GM18517 (cell line): ENCODE measurements at regions not wholly inside any gene's neighbourhood (a gene's known extent, or its start where the extent isn't known, plus 50 kb on each side); places are given as distances from the start of the nearest gene placed in this dataset.

Experiments
- ATAC-seq: cut with Tn5 transposase; IDR thresholded peaks from one replicate; pipeline ENCODE4 v1.9.1; 2021; ENCODE audit warnings: mild to moderate bottlenecking, moderate library complexity; ENCODE audit not compliant: unreplicated experiment

DNA sequence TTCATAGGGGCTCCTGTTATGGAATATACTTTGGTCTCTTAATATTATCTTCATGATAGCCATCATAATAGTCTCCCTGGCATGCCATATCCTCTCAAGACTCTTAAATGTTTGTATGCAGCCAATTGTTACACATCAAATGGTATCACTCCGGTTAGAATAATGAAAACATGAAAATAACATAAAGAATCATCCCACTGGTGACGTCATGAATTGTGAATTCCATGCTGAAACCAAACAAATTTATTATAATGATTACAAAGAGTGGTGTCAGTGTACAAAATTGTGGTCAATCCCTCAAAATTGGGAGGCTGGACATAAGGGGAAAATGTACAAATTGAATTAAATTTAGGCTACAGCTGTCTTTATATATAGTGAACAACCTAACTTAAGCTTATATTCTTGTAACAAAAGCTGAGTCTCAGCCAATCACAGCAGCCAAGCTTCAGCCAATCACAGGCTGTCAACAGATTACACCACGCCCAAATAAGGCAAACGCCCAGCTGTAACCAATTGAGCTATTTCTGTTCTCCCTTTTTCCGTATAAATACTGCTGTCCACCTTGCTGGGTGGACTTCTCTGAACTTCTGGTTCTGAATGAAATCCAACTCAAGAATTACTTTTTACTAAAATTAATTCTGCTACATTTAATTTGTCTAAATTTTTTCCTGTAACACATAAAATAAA lies 156.1 kb downstream of the CHD9NB start:
- no peak for ATAC-seq

DNA sequence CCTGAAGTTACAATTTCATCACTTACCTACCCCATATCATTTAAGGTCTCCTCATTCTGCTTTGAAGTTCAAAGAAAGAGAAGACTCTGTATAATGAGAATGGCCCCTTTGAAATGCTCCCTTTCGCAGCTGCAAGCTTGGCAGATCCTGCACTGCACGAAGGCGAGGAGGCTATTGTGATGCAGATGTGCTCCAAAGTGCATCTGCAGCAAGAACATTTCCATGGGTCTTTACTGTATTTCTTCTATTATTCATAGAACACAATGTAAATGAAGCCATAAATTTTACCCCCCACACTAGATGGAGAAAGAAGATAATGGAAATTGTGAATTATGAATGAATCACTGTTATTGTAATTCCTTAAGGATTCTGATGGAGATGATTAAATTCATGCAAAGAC lies 178.7 kb downstream of the CHD9NB start:
- ATAC-seq, result no peak

DNA sequence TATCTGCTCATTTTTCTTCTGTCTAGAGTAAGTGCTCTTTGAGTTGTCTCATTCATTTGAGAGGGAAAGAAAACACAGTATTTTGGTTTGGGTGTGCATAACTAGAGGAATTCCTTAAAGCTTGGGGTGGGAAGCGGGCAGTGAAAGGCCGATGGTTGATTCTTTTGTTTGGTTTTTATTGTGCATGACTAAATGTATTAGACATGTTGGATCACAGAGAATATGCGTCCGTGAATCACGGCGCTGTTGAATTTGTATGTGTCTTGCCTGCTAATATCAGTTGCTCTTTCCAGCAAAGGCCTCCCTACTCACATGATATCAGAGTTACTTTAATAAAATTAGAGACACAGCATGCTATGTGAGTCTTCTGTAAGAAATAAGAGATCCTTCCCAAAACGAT lies 180.0 kb downstream of the CHD9NB start:
- no peak for ATAC-seq

DNA sequence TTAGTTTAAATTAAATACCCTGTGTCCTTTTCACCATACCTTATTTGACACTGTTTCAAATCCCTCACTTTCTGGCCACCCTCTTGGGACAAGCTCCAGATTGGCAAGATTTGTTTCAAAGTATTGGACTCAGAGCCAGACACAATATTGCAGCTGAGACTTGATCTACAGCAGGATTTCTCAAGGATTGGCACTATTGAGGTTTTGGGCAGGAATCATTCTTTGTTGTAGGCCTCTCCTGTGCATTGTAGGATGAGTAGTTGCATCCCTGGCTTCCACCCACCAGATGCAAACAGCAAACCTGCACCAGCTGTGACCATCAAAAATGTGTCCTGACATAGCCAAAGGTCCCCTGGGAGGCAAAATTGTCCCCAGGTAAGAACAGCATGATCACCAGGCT lies 181.2 kb downstream of the CHD9NB start:
- ATAC-seq, result no peak

DNA sequence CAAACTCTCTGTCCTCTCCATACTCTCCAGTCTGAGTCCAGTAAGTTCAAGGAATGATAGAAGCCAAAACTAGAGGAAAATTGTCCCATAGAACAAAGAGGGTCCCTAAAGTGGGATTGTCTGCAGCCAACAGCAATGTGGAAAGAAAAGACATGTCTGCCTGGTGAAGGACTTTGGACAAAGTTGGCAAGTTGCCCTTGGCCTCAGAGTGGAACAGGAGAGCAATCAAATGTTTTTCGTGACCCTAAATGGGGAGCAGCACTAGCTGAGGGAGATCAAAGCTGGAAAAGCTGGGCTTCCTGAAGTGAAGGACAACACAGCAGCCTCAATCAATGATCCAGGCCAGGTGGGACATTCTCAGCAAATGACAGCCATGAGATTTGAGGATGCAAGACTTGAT lies 183.5 kb downstream of the CHD9NB start:
- no peak for ATAC-seq

- ATAC-seq, result no peak
Measured at GRCh38 chr16:52863000-52863399, 189.7 kb downstream of the CHD9NB start.

GRCh38 chr16:52861614-52862022 lies 191.1 kb downstream of the CHD9NB start:
- ATAC-seq, result no peak

DNA sequence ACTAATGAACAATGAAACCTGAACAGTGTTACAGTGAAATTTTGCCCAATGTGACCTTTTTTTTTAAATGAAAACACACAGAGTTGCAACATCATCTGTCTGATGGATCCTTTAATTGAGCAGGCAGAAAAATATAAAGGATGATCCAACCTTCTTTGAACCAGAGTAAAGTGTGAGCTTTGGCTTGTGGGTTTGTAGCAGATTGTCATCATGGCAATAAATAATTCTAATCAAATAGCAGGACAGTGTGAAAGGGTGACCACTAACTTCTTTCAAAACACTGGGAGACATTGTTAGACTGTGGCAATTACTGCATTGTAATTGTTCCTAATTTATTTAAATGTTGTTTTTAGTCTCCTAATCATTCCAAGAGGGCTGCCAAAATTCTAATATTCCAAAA lies 197.2 kb downstream of the CHD9NB start:
- ATAC-seq, result no peak

DNA sequence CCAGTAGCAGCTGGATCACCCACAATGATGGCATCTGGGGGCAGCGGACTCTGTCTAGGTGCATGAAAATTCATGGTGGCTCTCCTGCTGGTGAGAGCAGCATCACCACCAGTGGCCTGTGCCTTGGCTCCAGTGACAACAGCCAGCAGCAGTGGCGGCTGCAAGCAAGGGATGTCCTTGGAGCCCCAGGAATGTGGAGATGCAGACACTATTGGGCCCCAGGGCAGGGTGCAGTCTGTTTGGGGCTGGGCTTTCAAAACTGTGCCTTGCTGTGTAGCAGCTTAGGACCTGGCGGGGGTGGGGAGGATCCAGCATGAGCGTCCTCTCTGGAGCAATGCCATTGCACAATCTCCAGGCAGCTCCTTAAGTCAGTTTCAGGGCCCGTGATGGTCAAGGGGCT lies 199.7 kb downstream of the CHD9NB start:
- no peak for ATAC-seq

DNA sequence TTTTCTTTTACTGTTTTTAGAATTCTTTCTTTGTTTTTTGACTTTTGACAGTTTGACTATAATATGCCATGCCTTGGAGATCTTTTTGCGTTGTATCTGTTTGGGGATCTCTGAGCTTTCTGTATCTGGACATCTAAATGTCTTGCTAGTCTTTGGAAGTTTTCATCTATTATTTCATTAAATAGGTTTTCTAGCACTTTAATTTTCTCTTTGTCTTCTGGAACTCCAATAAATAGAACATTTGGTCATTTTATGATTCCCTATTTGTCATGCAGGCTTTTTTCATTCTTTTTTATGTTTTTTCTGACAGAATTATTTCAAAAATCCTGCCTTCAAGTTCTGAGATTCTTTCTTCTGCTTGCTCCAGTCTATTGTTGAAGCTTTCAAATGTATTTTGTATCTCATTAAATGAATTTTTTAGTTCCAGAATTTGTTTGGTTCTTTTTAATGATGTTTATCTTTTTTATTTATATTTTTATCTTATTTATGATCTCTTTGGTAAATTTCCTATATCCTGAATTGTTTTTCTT lies 201.4 kb downstream of the CHD9NB start:
- ATAC-seq, result no peak

- no peak for ATAC-seq
Measured at GRCh38 chr16:52843381-52843780, 209.3 kb downstream of the CHD9NB start.

DNA sequence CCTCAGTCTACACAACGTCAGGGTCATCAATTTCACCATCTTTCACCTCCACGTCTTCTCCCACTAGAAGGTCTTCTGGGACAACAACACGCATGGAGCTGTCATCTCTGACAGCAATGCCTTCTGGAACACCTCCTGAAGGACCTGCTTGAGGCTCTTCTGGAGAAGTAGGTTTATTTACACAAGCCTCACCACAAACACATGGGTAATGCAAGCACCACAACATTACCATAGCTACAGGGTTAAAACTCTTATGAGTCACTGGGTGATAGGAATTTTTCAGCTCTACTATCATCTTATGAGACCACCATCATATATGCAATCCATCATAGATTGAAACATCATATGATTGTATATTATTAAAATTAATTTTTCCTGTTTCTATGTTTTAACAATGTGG lies 215.4 kb downstream of the CHD9NB start:
- ATAC-seq, result no peak

DNA sequence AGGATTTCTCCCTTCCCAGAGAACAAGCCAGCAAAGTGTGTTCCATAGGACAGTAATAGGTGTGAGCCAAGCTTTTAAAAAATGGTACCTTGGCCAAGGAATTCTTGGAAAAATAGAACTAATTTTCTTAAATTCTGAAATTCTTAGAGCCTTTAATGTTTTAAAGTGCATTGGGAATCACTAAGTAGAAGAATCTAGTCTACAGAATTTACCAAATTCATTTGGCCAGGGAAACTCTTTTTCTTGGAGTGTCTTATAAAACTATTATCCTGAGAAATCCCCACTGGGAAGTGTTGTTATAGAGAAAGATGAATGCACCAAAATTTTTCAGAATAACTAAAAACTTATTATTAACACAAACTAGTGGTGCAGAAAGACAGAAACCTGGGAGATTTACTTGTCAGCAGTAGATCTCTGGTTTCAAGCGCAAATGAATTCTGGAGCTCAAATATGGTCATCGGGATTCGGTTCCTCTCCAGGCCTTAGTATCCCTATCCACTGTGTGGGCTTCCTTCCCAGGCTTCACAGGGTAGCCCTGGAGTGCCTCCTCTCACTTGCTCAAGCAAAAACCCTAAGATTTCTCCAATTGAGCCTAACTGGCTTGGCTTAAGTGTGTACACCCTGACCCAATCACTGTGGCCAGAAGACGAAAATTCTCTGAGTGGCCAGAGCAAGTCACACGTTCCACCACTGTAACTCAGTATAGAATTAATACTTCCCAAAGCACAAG lies 217.8 kb downstream of the CHD9NB start:
- ATAC-seq, result no peak

- ATAC-seq, result no peak
Measured at GRCh38 chr16:52832771-52833170, 219.9 kb downstream of the CHD9NB start.

DNA sequence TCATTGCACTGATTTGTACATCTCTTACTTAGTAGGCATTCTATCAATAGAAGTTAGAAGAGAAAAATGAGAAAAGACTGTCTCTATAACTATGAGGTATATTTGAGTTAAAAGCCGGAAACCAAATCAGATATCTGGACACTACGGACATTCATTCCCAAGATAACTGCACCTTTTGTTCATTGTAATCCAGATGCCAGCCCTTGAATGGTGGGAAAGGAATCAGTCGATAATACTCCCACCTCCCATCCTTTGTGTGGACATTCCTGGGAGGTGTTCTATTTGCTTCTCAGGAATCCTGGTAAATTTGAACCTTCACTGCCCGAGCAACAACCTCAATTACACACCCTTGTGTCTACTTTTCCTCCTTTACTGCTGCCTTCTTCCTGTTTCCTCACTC lies 225.2 kb downstream of the CHD9NB start:
- no peak for ATAC-seq

DNA sequence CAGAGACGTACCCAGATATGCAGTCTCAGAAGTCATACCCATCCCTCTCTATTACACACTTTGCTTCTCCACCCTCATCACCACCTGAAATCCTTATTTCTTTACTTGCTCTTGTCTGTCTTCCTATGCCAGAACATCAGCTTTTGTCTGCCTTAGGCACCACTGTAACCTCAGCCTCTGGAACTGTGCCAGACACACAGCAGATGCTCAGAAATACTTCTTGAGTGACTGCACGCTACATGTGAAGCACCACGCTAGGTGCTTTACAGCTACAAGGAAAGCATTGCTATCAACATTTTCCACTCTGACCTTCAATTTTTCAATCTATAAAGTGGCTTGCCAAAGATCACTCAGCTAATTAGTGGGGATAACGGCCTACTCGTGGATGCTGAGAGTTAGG lies 226.8 kb downstream of the CHD9NB start:
- ATAC-seq, result no peak

- ATAC-seq, result no peak
Measured at GRCh38 chr16:52819808-52820207, 232.9 kb downstream of the CHD9NB start.

DNA sequence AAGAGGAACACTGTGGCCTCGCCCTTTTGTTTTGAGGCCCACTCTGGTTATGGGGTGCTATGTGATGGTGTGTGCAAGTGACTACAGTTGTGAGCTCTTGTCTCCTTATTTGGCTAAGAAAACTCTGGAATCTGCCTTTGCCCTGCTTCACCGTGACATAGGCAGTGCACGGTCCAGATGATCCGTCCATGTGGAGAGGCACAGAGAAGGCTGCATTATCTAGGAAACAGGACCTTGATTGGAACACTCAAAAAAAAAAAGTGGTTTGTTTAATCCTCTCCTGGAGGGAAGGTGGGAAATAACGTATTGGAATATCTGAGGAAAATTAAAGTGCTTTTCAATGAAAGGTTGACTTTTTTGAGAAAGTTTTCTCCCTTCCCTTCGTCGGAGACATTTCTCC lies 233.3 kb downstream of the CHD9NB start:
- no peak for ATAC-seq

- no peak for ATAC-seq
Measured at GRCh38 chr16:52817696-52818095, 235.0 kb downstream of the CHD9NB start.

DNA sequence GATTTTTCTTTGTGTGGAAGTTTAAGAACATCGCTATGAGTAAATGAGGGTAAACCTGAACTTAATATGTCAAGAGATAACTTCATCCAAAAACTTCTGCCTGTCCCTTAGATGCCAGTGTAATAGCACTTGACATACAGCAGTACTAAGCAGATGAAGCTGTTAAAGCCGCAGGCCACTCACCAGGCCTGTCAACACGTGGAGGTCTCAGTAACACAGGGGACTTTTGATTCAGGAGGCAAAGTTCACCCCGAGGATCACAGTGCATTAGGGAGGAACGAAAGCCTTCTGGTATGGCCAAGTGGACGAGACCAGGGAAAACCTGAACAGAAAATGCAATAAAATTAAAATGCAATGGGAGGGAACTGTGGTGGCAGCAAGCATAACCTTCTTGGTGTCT lies 235.7 kb downstream of the CHD9NB start:
- ATAC-seq, result no peak

DNA sequence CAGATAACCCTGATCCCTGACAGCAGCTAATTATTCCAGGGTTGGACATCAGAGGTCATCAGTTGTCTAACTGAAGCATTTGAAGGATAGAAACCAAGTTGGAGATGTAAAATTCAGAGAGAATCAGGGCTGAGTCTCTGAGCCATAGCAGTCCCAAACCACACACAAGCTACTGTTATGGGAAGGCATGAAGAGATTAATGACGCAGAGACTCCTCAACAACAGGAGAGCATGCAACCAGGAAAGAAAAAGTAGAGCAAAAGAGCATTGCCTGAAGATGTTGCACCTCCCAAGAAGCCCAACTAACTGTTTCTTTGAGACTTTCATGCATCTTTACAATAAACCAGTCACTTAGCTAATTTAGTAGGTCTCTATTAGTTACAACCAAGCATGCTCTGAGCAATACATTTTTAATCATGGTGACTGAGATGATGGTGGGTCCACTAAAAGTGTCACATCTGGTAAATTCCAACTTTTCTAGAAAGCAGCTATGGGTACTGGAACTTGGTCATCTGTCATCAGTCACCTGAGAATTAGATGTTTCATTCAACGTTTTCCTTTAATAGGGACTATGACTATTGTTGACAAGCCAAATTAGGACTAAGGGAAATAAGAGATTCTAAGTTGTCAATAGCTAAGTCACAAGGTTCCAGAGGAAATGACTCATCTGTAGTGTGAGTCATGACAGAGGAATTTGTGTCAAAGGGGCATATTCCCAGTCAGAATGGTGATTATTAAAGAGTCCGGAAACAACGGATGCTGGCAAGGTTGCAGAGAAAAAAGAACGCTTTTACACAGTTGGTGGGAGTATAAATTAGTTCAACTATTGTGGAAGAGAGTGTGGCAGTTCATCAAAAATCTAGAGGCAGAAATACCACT lies 239.8 kb downstream of the CHD9NB start:
- no peak for ATAC-seq
